Subcutaneous abdominal adipose tissue (tissue), 5 donors: ENCODE measurements at regions not wholly inside any gene's neighbourhood (a gene's known extent, or its start where the extent isn't known, plus 50 kb on each side); places are given as distances from the start of the nearest gene placed in this dataset.
A peak's percentile ranks its signal among the peaks of the same experiment; 100 is the strongest.

Experiments
- H3K27ac ChIP-seq: one replicate; pipeline ENCODE4 v1.7.0; 2013; ENCODE audit warnings: low read depth, mild to moderate bottlenecking, inconsistent platforms, low read length, moderate library complexity
- H3K27me3 ChIP-seq, 5 donors: one replicate each; pipeline ENCODE4 v1.7.0; 2013; ENCODE audit warnings: low read length in 5 of 5, inconsistent platforms in 1 of 5; ENCODE audit not compliant: control insufficient read depth in 5 of 5, insufficient read depth in 4 of 5
- H3K36me3 ChIP-seq, 5 donors: one replicate each; pipeline ENCODE4 v1.7.0; 2013; ENCODE audit warnings: low read length in 5 of 5; ENCODE audit not compliant: control insufficient read depth in 5 of 5, insufficient read depth in 5 of 5
- H3K4me1 ChIP-seq, 5 donors: one replicate each; pipeline ENCODE4 v1.7.0; 2013; ENCODE audit warnings: low read length in 5 of 5, mild to moderate bottlenecking in 3 of 5, moderate library complexity in 1 of 5; ENCODE audit not compliant: control insufficient read depth in 5 of 5, insufficient read depth in 5 of 5
- H3K4me3 ChIP-seq, 5 donors: one replicate each; pipeline ENCODE4 v1.7.0; 2013; ENCODE audit warnings: low read length in 5 of 5, low read depth in 1 of 5
- H3K9ac ChIP-seq, 5 donors: one replicate each; pipeline ENCODE4 v1.7.0; 2013; ENCODE audit warnings: low read length in 5 of 5, mild to moderate bottlenecking in 4 of 5, moderate library complexity in 3 of 5
- H3K9me3 ChIP-seq, 5 donors: one replicate each; pipeline ENCODE4 v1.7.0; 2013; ENCODE audit warnings: low read length in 5 of 5; ENCODE audit not compliant: control insufficient read depth in 5 of 5
- donor health status: healthy.
- donor health status: healthy.
- donor health status: healthy.
- donor health status: healthy.
- donor health status: healthy.

DNA sequence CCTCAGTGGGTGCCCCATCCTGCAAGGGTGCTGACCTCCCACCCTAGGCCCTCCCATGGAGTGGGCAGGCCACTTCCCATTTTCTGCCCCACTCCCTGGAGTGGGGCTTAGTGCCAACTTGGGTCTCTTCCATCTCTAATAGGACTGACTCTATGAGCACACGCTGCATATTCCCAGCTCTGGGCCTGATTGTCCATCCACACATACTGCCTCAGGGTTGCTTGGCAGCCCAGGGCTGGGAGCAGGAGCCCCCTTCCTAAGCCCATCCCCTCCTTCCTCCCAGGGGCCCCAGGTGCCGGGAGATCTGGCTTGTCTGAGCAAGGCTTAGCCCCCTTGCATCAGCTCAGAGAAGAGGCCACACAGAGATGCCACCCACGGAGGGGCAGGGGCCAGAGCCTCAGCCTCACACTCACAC, 55.1 kb downstream of the PJA1 start:
- H3K27me3 ChIP-seq: peaks cover 0 to 40% (median 22%) of the 10 kb centered on the region in 5 donors
- no peak overlapping the region for H3K9ac ChIP-seq
- H3K36me3 ChIP-seq: no peaks in the 10 kb centered on the region
- no peak overlapping the region for H3K4me3 ChIP-seq
- H3K4me1 ChIP-seq: peaks cover 6 to 43% (median 32%) of the 10 kb centered on the region in 5 donors
- no peak overlapping the region for H3K27ac ChIP-seq
- no peaks in the 10 kb centered on the region for H3K9me3 ChIP-seq

DNA sequence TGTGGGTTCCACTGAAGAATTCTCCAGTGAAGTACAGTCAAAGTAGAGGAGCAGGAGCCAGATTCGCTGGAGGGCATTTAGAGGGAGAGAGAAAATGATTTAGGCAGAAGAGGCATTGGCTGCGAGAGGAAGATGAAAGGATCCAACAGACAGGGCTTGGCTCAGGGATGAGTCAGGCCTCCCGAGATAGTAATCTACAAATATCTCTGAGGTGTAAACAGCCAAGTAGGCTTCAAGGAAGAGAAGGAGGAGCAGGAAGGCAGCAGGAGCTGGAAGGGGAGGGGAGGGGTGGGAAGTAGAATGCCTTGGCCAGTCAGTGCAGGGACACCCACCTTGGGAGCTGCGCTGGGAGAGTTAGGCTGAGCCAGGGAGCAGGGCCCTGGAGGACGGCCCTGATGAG, 55.5 kb downstream of the PJA1 start:
- Histone ChIP-seq H3K27ac (no peak overlapping the region), H3K27me3 (peaks cover 0 to 44% (median 22%) of the 10 kb centered on the region in 5 donors), H3K4me1 (peaks cover 6 to 46% (median 32%) of the 10 kb centered on the region in 5 donors)

GRCh38 chrX:69109036-69109663, 56.1 kb downstream of the PJA1 start:
- Histone ChIP-seq H3K9me3 (no peaks in the 10 kb centered on the region), H3K27me3 (peaks cover 0 to 47% (median 23%) of the 10 kb centered on the region in 5 donors), H3K27ac (no peak overlapping the region), H3K36me3 (no peaks in the 10 kb centered on the region), H3K4me1 (peaks cover 6 to 46% (median 32%) of the 10 kb centered on the region in 5 donors), H3K9ac (no peak overlapping the region), H3K4me3 (no peak overlapping the region)

More for the DNA sequence above, 55.5 kb downstream of the PJA1 start:
- no peaks in the 10 kb centered on the region for H3K9me3 ChIP-seq
- H3K4me3 ChIP-seq: no peak overlapping the region
- no peak overlapping the region for H3K9ac ChIP-seq
- H3K36me3 ChIP-seq: no peaks in the 10 kb centered on the region

DNA sequence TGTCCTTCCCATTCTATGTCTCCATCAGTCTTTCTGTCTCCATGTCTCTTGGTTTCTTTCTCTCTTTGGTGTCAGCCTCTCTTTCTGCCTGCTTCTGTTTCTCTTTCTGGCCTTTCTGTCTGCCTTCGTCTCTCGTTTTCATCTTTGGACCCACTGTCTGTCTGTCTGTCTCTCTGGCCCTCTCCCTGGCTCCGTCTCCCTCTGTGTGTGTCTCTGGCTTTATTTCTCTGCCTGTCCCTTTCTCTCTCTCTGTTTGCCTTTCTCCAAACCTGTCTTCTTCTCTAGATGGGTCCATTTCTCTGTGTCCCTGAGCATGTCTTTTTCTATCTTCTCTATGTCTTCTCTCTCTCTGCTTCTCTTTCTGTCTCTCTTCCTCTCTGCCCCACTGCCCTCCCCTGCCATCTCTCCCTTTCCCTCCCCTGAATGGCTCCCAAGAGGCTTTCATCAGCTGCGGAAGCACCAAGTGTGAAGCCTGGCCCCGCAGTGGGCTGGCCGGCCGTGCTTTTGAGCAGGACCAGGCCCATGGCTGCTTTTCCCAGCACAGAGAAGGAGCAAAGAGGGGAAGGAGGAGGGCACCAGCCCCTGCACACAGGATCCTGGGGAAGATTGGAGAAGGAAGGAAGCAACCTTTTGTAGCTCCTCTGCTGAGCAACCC, 57.4 kb downstream of the PJA1 start:
- Histone ChIP-seq H3K27ac (peak overlapping the region; percentile 69), H3K4me1 (peaks cover 6 to 46% (median 32%) of the 10 kb centered on the region in 5 donors), H3K4me3 (no peak overlapping the region), H3K9me3 (peaks cover 0 to 2% (median 0%) of the 10 kb centered on the region in 5 donors), H3K9ac (peak overlapping the region in 1 of 5 donors; percentile 14), H3K27me3 (peaks cover 0 to 50% (median 29%) of the 10 kb centered on the region in 5 donors), H3K36me3 (no peaks in the 10 kb centered on the region)

GRCh38 chrX:69107231-69107739, 58.0 kb downstream of the PJA1 start:
- H3K36me3 ChIP-seq: no peaks in the 10 kb centered on the region
- H3K27ac ChIP-seq: peak overlapping the region; percentile 69
- no peak overlapping the region for H3K4me3 ChIP-seq
- peaks cover 6 to 46% (median 32%) of the 10 kb centered on the region in 5 donors for H3K4me1 ChIP-seq
- H3K9me3 ChIP-seq: peaks cover 0 to 5% (median 0%) of the 10 kb centered on the region in 5 donors
- H3K9ac ChIP-seq: peak overlapping the region in 1 of 5 donors; percentile 14
- peaks cover 0 to 51% (median 27%) of the 10 kb centered on the region in 5 donors for H3K27me3 ChIP-seq

GRCh38 chrX:69104756-69105434, 60.4 kb downstream of the PJA1 start:
- Histone ChIP-seq H3K9me3 (peaks cover 0 to 5% (median 0%) of the 10 kb centered on the region in 5 donors), H3K4me1 (peaks cover 6 to 39% (median 27%) of the 10 kb centered on the region in 5 donors)

GRCh38 chrX:69103539-69103938, 61.7 kb downstream of the PJA1 start:
- H3K27ac ChIP-seq: no peak overlapping the region
- no peak overlapping the region for H3K4me3 ChIP-seq
- peaks cover 0 to 5% (median 0%) of the 10 kb centered on the region in 5 donors for H3K9me3 ChIP-seq
- H3K27me3 ChIP-seq: peaks cover 0 to 34% (median 25%) of the 10 kb centered on the region in 5 donors
- H3K9ac ChIP-seq: no peak overlapping the region
- H3K4me1 ChIP-seq: peaks cover 4 to 26% (median 17%) of the 10 kb centered on the region in 5 donors
- no peaks in the 10 kb centered on the region for H3K36me3 ChIP-seq

More at GRCh38 chrX:69104756-69105434, 60.4 kb downstream of the PJA1 start:
- H3K36me3 ChIP-seq: no peaks in the 10 kb centered on the region
- H3K9ac ChIP-seq: peak overlapping the region in 1 of 5 donors; percentile 4
- no peak overlapping the region for H3K4me3 ChIP-seq
- no peak overlapping the region for H3K27ac ChIP-seq
- H3K27me3 ChIP-seq: peaks cover 0 to 40% (median 22%) of the 10 kb centered on the region in 5 donors

GRCh38 chrX:69102612-69103194, 62.5 kb downstream of the PJA1 start:
- H3K36me3 ChIP-seq: no peaks in the 10 kb centered on the region
- H3K27me3 ChIP-seq: peaks cover 0 to 28% (median 21%) of the 10 kb centered on the region in 5 donors
- H3K4me1 ChIP-seq: peaks cover 2 to 18% (median 12%) of the 10 kb centered on the region in 5 donors
- H3K27ac ChIP-seq: no peak overlapping the region
- H3K9ac ChIP-seq: no peak overlapping the region
- peaks cover 0 to 5% (median 0%) of the 10 kb centered on the region in 5 donors for H3K9me3 ChIP-seq
- H3K4me3 ChIP-seq: no peak overlapping the region

GRCh38 chrX:69101683-69102251, 63.5 kb downstream of the PJA1 start:
- Histone ChIP-seq H3K27ac (no peak overlapping the region), H3K4me1 (peaks cover 0 to 9% (median 5%) of the 10 kb centered on the region in 5 donors), H3K27me3 (peaks cover 0 to 22% (median 18%) of the 10 kb centered on the region in 5 donors), H3K4me3 (no peak overlapping the region), H3K9me3 (peaks cover 0 to 5% (median 0%) of the 10 kb centered on the region in 5 donors), H3K36me3 (no peaks in the 10 kb centered on the region), H3K9ac (no peak overlapping the region)
